Activated CD4-positive, alpha-beta memory T cell treated with anti-CD3 and anti-CD28 coated beads, Interleukin-2, amount 10 ng/mL, durations not matched to agents 7 days and 5 days (primary cell): ENCODE measurements at regions not wholly inside any gene's neighbourhood (a gene's known extent, or its start where the extent isn't known, plus 50 kb on each side); places are given as distances from the start of the nearest gene placed in this dataset.

Experiments
- CTCF ChIA-PET: fragments of 350-600 bp; sonication (Branson Sonifier 250); formaldehyde crosslinking; loops from one replicate; lab custom pipeline; 2021; ENCODE audit warnings: antibody characterized with exemption, inconsistent platforms; lab: Charles Lee
- POLR2A ChIA-PET: fragments of 350-600 bp; sonication (Branson Sonifier 250); formaldehyde crosslinking; loops from one replicate; lab custom pipeline; 2021; ENCODE audit warnings: antibody characterized with exemption; lab: Charles Lee
- DNase-seq: peaks from one replicate; pipeline ENCODE4 v3.0.0-alpha.2; 2020
- H3K27ac Mint-ChIP-seq: one replicate; pipeline ENCODE4 v1.8.0; 2021; ENCODE audit warnings: mild to moderate bottlenecking, mixed read lengths
- H3K27me3 Mint-ChIP-seq: one replicate; pipeline ENCODE4 v1.8.0; 2021; ENCODE audit warnings: mixed read lengths
- H3K36me3 Mint-ChIP-seq: one replicate; pipeline ENCODE4 v1.8.0; 2021; ENCODE audit warnings: low read depth, mixed read lengths
- H3K4me1 Mint-ChIP-seq: one replicate; pipeline ENCODE4 v1.8.0; 2021; ENCODE audit warnings: mixed read lengths
- H3K4me3 Mint-ChIP-seq: one replicate; pipeline ENCODE4 v1.8.0; 2021; ENCODE audit warnings: mild to moderate bottlenecking, mixed read lengths
- H3K9me3 Mint-ChIP-seq: one replicate; pipeline ENCODE4 v1.8.0; 2021; ENCODE audit warnings: mixed read lengths

DNA sequence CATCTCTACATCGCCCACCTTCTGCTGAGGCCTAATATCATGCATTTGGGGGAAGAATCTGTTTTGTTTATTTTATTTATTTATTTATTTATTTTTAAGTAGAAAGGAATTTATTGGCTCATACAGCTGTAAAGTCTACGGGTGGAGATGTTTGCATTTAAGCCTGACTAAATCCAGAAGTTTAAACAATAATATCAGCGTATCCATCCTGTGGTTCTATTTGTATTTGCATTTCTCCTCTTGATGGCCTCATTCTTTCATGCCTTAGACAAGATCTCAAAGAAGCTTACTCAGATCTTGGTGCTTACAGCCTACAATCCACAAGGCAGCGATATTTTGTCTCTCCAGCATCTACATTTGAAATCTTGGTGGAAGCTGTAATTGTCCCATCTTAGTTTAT lies 67.1 kb upstream of the CARD18 start:
- POLR2A ChIA-PET: no interaction called here
- H3K27ac Mint-ChIP-seq: no peak overlapping the region

DNA sequence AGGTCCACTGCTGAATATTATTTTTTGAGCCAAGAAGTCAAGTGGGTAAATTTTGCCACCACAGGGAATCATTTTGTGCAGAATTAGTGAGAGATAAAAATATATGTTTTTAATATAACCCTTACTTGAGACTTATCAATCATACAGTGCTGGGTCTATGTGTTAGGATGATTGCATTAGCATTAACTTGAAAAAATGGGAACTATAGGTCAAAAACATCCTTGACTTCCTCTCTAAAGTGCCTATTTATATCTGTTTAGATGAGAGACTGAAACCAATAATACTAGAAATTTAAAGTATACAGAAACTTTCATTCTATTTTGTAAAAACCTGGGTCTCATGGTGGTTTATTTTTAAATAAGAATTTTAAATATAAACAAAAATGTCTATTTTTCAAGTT lies 65.1 kb upstream of the CARD18 start:
- Mint-ChIP-seq H3K4me3 (no peak overlapping the region), H3K9me3 (no peaks in the 10 kb centered on the region), H3K27me3 (no peaks in the 10 kb centered on the region), H3K36me3 (no peaks in the 10 kb centered on the region), H3K27ac (no peak overlapping the region), H3K4me1 (peaks cover 19% of the 10 kb centered on the region)
- DNase-seq: no peak
- ChIA-PET CTCF (no interaction called here), POLR2A (no interaction called here)

More for the DNA sequence above, 67.1 kb upstream of the CARD18 start:
- Mint-ChIP-seq H3K27me3 (no peaks in the 10 kb centered on the region), H3K36me3 (no peaks in the 10 kb centered on the region), H3K4me3 (no peak overlapping the region), H3K9me3 (no peaks in the 10 kb centered on the region), H3K4me1 (peaks cover 19% of the 10 kb centered on the region)
- DNase-seq: no peak
- CTCF ChIA-PET: no interaction called here

DNA sequence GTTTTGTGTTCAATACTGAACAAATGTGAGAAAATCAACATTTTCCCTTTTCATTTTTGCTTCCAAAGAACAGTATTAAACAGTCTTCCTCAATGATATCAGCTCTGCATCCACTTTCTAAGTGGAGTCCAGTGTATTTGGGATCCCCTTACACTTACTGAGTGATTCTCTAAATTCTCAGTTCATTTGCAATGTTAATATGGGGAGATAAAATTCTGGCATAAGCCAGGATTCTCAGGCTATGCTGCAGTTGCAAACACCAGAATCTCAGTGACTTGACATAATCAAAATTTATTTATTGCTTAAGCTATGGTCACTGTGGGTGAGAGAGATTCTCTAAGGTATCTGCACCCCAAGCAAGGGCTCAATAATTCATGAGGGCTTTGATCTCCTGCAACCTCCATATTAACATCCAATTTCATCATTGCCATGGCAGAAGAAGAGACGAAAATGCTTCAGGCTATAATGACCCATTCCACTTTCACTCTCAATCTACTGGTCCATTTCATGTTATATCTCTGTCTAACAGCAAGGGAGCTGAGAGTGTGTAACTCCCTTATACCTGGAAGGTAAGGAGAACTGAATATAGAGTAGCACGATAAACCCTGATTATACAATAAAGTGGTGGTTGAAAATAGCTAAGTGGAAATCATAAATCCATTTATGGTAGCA lies 64.1 kb upstream of the CARD18 start:
- no peak overlapping the region for H3K27ac Mint-ChIP-seq
- no peaks in the 10 kb centered on the region for H3K9me3 Mint-ChIP-seq
- POLR2A ChIA-PET: interaction anchor here (0.6 kb wide), 1 partner anchor 133 kb away, joined by 3 read pairs; no protein-coding TSS in a partner anchor
- DNase-seq: no peak
- CTCF ChIA-PET: no interaction called here
- H3K36me3 Mint-ChIP-seq: no peaks in the 10 kb centered on the region
- no peaks in the 10 kb centered on the region for H3K27me3 Mint-ChIP-seq
- H3K4me1 Mint-ChIP-seq: peaks cover 19% of the 10 kb centered on the region
- H3K4me3 Mint-ChIP-seq: no peak overlapping the region

DNA sequence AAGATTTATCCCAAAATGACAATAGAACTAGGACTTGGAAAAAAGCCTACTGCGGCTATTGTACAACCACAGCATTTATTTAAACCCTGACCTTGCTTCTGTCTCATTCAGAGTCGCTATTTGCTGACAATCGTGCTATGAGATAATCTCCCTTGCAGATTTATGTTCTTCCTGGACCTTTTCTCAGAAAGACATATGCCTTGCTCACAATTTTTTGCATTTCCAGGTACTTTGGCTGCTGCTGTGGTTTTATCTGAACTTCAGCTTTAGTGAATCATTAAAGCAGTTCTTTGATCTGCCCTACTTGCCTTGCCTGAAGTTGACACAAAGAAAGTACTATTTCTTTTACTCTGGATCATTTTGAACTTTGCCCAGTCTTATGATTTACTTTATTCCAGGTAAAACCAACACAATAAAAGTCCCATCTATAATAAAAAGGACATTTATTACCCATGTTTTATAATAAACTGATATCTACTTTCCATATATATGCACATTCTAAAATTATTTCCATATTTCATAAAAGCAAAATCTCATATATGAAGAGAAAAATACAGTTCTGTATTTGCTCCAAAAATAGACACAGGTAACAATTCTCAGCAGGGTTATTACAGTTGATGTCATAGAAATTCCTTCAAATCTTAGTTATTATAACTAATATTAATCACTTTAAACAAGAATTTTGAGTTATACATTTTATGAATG lies 63.4 kb upstream of the CARD18 start:
- H3K36me3 Mint-ChIP-seq: no peaks in the 10 kb centered on the region
- H3K4me3 Mint-ChIP-seq: no peak overlapping the region
- POLR2A ChIA-PET: no interaction called here
- no peaks in the 10 kb centered on the region for H3K27me3 Mint-ChIP-seq
- peak; percentile 17 for DNase-seq
- CTCF ChIA-PET: interaction anchor here (0.8 kb wide), 1 partner anchor 122 kb away, joined by 3 read pairs; no protein-coding TSS in a partner anchor
- H3K27ac Mint-ChIP-seq: peak overlapping the region; percentile 69
- no peaks in the 10 kb centered on the region for H3K9me3 Mint-ChIP-seq
- peaks cover 19% of the 10 kb centered on the region for H3K4me1 Mint-ChIP-seq

DNA sequence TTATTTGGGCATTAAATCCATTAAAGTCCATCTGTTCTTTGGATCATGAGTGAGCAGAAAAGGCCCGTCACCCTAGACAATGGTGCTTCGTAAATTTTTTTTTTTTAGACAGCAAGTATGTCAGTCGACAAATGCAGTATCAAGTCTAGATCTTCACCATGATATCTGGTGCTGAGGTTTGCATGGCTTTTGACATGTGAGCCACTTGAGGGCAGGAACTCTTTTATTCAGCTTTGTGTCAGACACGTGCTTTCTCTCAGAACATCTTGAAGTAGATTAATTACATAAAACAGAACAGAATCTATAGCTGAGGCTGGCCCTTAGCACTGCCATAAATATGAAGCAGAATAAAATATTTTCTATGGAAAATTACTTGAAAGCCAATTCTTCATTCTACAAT lies 62.9 kb upstream of the CARD18 start:
- H3K27ac Mint-ChIP-seq: peak overlapping the region; percentile 69
- no peak for DNase-seq
- H3K4me1 Mint-ChIP-seq: peaks cover 19% of the 10 kb centered on the region
- no peaks in the 10 kb centered on the region for H3K36me3 Mint-ChIP-seq
- H3K9me3 Mint-ChIP-seq: no peaks in the 10 kb centered on the region
- CTCF ChIA-PET: interaction anchor here (0.8 kb wide), 1 partner anchor 122 kb away, joined by 3 read pairs; no protein-coding TSS in a partner anchor
- H3K4me3 Mint-ChIP-seq: no peak overlapping the region
- no peaks in the 10 kb centered on the region for H3K27me3 Mint-ChIP-seq
- POLR2A ChIA-PET: no interaction called here

DNA sequence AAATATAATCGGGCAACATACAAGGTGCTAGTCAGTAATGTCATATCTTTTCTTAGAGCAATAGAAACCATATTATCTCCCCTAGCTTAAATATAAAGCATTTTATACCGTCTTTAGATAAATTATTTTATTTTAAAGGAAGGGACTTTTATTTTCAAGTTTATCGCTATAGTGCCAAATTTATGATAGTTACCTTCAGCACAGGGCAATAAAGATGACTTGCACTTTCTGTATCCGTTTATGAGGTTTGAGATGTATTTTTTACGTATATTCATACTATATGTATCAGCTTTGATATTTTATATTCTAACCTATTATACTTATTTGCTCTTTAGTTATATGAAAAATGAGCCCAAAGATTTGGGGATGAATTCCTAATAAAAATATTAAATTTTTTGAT lies 61.6 kb upstream of the CARD18 start:
- no peak overlapping the region for H3K27ac Mint-ChIP-seq
- ChIA-PET POLR2A (no interaction called here), CTCF (no interaction called here)
- H3K4me1 Mint-ChIP-seq: peaks cover 19% of the 10 kb centered on the region
- DNase-seq: no peak
- no peak overlapping the region for H3K4me3 Mint-ChIP-seq
- H3K36me3 Mint-ChIP-seq: no peaks in the 10 kb centered on the region
- H3K9me3 Mint-ChIP-seq: no peaks in the 10 kb centered on the region
- H3K27me3 Mint-ChIP-seq: no peaks in the 10 kb centered on the region

DNA sequence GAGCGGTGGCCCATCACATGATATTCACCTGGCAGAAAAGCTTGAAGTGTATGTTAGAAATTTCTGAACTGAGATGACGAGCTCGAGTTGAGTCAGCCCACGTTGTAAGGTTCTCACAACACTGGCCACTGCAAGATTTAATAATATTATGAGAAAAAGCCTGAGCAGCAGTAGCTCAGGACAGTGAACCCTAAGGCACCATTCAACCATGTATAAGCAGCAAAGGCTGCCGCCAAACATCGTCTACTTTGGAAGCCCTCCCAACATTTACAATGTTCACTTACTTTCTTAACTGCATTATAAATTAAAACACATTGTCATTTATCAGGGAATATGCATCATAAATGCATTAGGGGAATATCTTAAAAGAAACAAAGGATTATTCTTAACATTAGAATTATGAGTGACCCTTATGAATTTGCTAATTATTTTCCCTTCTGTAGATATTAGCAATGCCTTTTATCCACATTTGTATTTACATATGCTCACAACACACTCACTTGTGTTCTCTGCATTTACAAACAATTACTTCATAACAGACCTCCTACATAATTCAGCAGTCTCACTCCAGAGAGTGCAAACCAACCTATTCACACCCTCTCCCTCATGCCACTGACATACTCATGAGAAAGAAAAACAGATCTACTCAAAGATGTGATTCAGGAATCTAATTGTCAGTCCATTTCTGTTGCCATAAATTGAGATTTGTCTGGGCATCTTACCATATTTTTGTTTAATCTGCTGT lies 57.7 kb upstream of the CARD18 start:
- Mint-ChIP-seq H3K27me3 (no peaks in the 10 kb centered on the region), H3K27ac (no peak overlapping the region), H3K4me3 (no peak overlapping the region), H3K36me3 (no peaks in the 10 kb centered on the region), H3K9me3 (no peaks in the 10 kb centered on the region), H3K4me1 (peaks cover 3% of the 10 kb centered on the region)
- no peak for DNase-seq
- CTCF ChIA-PET: no interaction called here
- POLR2A ChIA-PET: no interaction called here

DNA sequence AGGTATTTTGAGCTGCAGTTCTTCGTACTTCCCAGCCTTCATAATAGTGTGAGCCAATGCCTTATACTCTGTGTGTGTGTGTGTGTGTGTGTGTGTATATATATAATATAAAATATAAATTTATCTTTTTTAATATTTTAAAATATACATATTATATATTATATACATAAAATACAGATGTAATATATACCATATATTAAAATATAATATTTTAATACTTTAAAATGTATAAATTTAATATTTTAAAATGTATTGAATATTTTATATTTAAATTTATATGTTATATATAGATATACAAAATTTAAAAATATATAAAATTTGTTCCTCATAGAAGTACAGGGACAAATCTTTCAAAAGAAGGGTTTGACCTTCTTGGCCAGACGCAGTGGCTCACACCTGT lies 53.7 kb upstream of the CARD18 start:
- ChIA-PET CTCF (no interaction called here), POLR2A (no interaction called here)
- H3K36me3 Mint-ChIP-seq: no peaks in the 10 kb centered on the region
- no peak overlapping the region for H3K27ac Mint-ChIP-seq
- no peaks in the 10 kb centered on the region for H3K4me1 Mint-ChIP-seq
- no peak for DNase-seq
- H3K9me3 Mint-ChIP-seq: no peaks in the 10 kb centered on the region
- H3K4me3 Mint-ChIP-seq: no peak overlapping the region
- H3K27me3 Mint-ChIP-seq: no peaks in the 10 kb centered on the region

DNA sequence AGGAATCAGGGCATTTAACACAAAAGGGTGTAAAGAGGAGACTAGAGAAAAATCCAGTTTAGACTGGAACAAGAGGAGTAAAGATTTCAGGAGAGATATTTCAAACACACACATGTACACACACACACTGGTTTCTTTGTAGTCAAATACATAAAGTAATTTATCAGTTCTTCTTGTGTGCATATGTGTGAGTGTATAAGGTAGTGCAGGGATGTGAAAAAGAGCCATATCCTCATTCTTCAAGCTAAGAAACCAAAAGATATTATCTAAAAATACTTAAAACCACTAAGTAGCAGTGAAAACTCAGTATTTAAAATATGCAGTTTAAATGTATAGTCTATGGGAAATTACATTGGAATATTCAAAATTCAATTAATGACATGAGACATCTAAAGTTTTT lies 52.5 kb upstream of the CARD18 start:
- H3K4me3 Mint-ChIP-seq: no peak overlapping the region
- H3K36me3 Mint-ChIP-seq: no peaks in the 10 kb centered on the region
- CTCF ChIA-PET: no interaction called here
- no peaks in the 10 kb centered on the region for H3K27me3 Mint-ChIP-seq
- no peak overlapping the region for H3K27ac Mint-ChIP-seq
- H3K4me1 Mint-ChIP-seq: no peaks in the 10 kb centered on the region
- DNase-seq: no peak
- POLR2A ChIA-PET: no interaction called here
- no peaks in the 10 kb centered on the region for H3K9me3 Mint-ChIP-seq

DNA sequence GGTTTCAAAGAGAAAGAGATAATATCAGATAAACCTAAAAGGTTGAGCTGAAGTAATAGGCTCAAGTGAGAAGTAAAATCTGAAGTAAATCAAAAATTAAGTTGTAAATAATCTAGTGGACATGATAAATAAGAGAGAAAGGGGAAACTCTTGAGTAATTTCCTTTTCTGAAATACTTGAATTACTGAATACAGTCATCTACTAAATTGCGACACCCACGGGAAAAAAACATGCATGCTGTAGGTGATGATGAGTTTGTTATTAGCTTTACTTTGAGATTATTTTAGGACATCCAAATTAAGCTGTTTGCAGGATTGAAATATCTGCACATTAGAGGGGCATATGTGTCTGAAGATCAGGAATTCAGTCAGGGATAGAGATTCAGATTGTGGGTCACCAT lies 50.0 kb upstream of the CARD18 start:
- H3K27ac Mint-ChIP-seq: no peak overlapping the region
- ChIA-PET CTCF (no interaction called here), POLR2A (no interaction called here)
- no peaks in the 10 kb centered on the region for H3K9me3 Mint-ChIP-seq
- H3K36me3 Mint-ChIP-seq: no peaks in the 10 kb centered on the region
- no peaks in the 10 kb centered on the region for H3K4me1 Mint-ChIP-seq
- no peak for DNase-seq
- no peak overlapping the region for H3K4me3 Mint-ChIP-seq
- no peaks in the 10 kb centered on the region for H3K27me3 Mint-ChIP-seq
